Breast epithelium (tissue), 3 donors: ENCODE measurements at regions not wholly inside any gene's neighbourhood (a gene's known extent, or its start where the extent isn't known, plus 50 kb on each side); places are given as distances from the start of the nearest gene placed in this dataset.

ENCODE experiments used
- POLR2A ChIP-seq: fragments of 450-650 bp; IDR thresholded peaks from one replicate; pipeline ENCODE4 v1.6.1; 2016; ENCODE audit warnings: antibody characterized with exemption, mild to moderate bottlenecking, moderate library complexity
- POLR2AphosphoS5 ChIP-seq, 3 donors: sonication (generic); formaldehyde crosslinking; IDR thresholded peaks; one replicate each; pipeline ENCODE4 v1.6.1; 2017; ENCODE audit warnings: antibody characterized with exemption in 3 of 3
- TF ChIP-seq, protein P1 (sequence below), 3 donors: fragments of 450-650 bp; IDR thresholded peaks; one replicate each; pipeline ENCODE4 v1.5.1; 2016 to 2017; ENCODE audit warnings: antibody characterized with exemption in 3 of 3, mild to moderate bottlenecking in 3 of 3, moderate library complexity in 3 of 3

GRCh38 chr15:35673093-35673684, 127.2 kb upstream of the DPH6 start:
- TF ChIP-seq POLR2A (no peak), POLR2AphosphoS5 (IDR thresholded peaks at IDR 0.05) (peak in 1 of 3 donors; percentile 31)
- TF ChIP-seq, protein P1, sequence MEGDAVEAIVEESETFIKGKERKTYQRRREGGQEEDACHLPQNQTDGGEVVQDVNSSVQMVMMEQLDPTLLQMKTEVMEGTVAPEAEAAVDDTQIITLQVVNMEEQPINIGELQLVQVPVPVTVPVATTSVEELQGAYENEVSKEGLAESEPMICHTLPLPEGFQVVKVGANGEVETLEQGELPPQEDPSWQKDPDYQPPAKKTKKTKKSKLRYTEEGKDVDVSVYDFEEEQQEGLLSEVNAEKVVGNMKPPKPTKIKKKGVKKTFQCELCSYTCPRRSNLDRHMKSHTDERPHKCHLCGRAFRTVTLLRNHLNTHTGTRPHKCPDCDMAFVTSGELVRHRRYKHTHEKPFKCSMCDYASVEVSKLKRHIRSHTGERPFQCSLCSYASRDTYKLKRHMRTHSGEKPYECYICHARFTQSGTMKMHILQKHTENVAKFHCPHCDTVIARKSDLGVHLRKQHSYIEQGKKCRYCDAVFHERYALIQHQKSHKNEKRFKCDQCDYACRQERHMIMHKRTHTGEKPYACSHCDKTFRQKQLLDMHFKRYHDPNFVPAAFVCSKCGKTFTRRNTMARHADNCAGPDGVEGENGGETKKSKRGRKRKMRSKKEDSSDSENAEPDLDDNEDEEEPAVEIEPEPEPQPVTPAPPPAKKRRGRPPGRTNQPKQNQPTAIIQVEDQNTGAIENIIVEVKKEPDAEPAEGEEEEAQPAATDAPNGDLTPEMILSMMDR (IDR thresholded peaks at IDR 0.05): no peak
